Prostate gland (tissue), 2 donors: ENCODE measurements at regions not wholly inside any gene's neighbourhood (a gene's known extent, or its start where the extent isn't known, plus 50 kb on each side); places are given as distances from the start of the nearest gene placed in this dataset.

ENCODE experiments used
- CTCF ChIP-seq, 4 experiments: fragments of 200-600 bp in 2 of 4; fragments of 450-650 bp in 2 of 4; sonication (generic) in 2 of 4; IDR thresholded peaks; 1 replicate in 3 of 4; 2 replicates in 1 of 4; pipeline ENCODE4 v1.5.1; 2016 to 2019; ENCODE audit warnings: antibody characterized with exemption in 4 of 4, mild to moderate bottlenecking in 2 of 4, moderate library complexity in 2 of 4
- POLR2AphosphoS5 ChIP-seq: sonication (generic); formaldehyde crosslinking; IDR thresholded peaks from one replicate; pipeline ENCODE4 v1.6.1; 2017; ENCODE audit warnings: antibody characterized with exemption

- TF ChIP-seq CTCF (IDR thresholded peaks at IDR 0.05) (no peak), POLR2AphosphoS5 (no peak)
Observed at GRCh38 chr16:13558752-13559151, 361.2 kb upstream of the ERCC4 start.
